ENCODE measurements at regions not wholly inside any gene's neighbourhood (a gene's known extent, or its start where the extent isn't known, plus 50 kb on each side); places are given as distances from the start of the nearest gene placed in this dataset.

GRCh38 chr19:30686826-30687566, 314.8 kb downstream of the ZNF536 start:
- TF ChIP-seq REST (IDR thresholded peaks at IDR 0.05; ENCODE audit: insufficient read depth in 1 of 2, low read depth in 2 of 2, low read length in 1 of 2), result no peak
- TF ChIP-seq CTCF (IDR thresholded peaks at IDR 0.05), result no peak
- TF ChIP-seq POLR2AphosphoS5 (IDR thresholded peaks at IDR 0.05; ENCODE audit: low read depth, low read length), result no peak
- TF ChIP-seq SIN3A (IDR thresholded peaks at IDR 0.05; ENCODE audit: borderline replicate concordance, insufficient read depth, low read depth, low read length), result no peak

Measured in Panc1 (cell line).